ENCODE measurements at regions not wholly inside any gene's neighbourhood (a gene's known extent, or its start where the extent isn't known, plus 50 kb on each side); places are given as distances from the start of the nearest gene placed in this dataset.
"Not testable (repeated sequence)": the region's sequence is repeated elsewhere in the genome, so short reads cannot be mapped to it uniquely, and the experiment has no call there.

DNA sequence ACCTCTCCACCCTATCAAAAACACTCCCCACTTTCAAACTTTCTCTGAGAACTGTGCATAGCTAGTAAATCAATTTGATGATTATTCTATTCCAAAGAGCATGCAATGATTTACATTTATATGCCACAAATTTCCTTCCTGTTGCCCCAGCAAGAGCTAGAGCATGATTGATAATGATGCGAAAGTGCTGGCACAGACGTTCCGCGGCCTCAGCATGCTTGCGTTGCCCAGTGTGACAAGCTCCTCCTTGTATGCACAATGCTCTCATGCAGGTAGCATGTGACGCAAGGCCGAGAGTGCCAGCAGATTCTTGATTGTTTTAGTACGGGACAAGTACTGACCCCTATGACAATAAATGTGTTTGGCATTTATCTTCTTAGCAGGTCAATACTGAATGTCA is 696.3 kb upstream of the SLC35B3 start:
- DNase-seq (ENCODE audit: low read depth, low spot score), result no peak
- H3K9me3 ChIP-seq (ENCODE audit: control insufficient read depth, insufficient read depth, low read length), result no peaks in the 10 kb centered on the region
- TF ChIP-seq, protein P1, sequence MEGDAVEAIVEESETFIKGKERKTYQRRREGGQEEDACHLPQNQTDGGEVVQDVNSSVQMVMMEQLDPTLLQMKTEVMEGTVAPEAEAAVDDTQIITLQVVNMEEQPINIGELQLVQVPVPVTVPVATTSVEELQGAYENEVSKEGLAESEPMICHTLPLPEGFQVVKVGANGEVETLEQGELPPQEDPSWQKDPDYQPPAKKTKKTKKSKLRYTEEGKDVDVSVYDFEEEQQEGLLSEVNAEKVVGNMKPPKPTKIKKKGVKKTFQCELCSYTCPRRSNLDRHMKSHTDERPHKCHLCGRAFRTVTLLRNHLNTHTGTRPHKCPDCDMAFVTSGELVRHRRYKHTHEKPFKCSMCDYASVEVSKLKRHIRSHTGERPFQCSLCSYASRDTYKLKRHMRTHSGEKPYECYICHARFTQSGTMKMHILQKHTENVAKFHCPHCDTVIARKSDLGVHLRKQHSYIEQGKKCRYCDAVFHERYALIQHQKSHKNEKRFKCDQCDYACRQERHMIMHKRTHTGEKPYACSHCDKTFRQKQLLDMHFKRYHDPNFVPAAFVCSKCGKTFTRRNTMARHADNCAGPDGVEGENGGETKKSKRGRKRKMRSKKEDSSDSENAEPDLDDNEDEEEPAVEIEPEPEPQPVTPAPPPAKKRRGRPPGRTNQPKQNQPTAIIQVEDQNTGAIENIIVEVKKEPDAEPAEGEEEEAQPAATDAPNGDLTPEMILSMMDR (IDR thresholded peaks at IDR 0.05; ENCODE audit: low read depth, low read length), result no peak
- ChIA-PET CTCF (no interaction called here), POLR2A (no interaction called here)
- no peak overlapping the region for H3K4me3 ChIP-seq (ENCODE audit: low read depth, low read length)
- no peak overlapping the region for H3K27ac ChIP-seq (ENCODE audit: low read depth, low read length)
- H3K27me3 ChIP-seq (ENCODE audit: control insufficient read depth, insufficient read depth, low read length), result no peaks in the 10 kb centered on the region

DNA sequence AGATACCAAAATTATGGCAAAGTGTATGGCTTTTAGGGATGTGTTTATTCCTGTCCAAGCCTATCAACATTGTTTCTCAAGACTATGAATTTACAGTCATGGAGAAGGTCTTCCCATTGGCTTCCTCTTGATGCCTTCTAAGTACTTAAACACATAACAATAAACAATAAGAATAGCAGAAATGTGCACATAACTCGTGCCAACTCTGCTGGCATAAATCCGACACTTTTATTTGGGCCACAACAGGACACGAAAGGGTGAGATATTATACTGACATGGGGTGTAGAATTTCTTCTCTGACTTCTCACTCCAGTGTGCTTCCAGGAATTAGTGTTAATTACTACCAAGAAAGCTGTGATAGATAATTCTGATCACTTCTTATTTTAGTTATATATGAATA is 695.9 kb upstream of the SLC35B3 start:
- ChIA-PET CTCF (no interaction called here), POLR2A (no interaction called here)
- TF ChIP-seq, protein P1 (IDR thresholded peaks at IDR 0.05; ENCODE audit: low read depth, low read length), result no peak
- H3K27ac ChIP-seq (ENCODE audit: low read depth, low read length), result no peak overlapping the region
- DNase-seq (ENCODE audit: low read depth, low spot score), result no peak
- no peak overlapping the region for H3K4me3 ChIP-seq (ENCODE audit: low read depth, low read length)
- H3K9me3 ChIP-seq (ENCODE audit: control insufficient read depth, insufficient read depth, low read length), result no peaks in the 10 kb centered on the region
- H3K27me3 ChIP-seq (ENCODE audit: control insufficient read depth, insufficient read depth, low read length), result no peaks in the 10 kb centered on the region

DNA sequence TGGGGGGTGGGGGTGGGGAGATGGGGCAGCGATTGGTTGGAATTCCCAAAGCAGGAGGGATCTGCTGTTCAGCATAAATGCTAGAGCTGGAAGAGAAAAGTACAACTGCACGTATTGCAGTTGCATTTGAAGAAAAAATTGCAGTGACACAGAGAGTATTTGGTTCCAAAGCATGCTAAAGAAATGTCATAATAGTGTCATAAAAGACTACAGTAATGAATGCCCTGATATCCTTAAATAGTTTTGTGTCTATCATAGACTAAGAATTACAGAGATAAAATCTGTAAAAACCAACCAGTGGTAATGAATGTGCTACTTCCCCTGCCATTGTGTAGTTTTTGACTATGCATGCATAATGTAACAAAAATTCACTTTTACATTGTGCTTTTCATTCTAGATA is 693.6 kb upstream of the SLC35B3 start:
- TF ChIP-seq, protein P1 (IDR thresholded peaks at IDR 0.05; ENCODE audit: low read depth, low read length), result no peak
- ChIA-PET POLR2A (no interaction called here), CTCF (no interaction called here)
- no peaks in the 10 kb centered on the region for H3K9me3 ChIP-seq (ENCODE audit: control insufficient read depth, insufficient read depth, low read length)
- H3K27ac ChIP-seq (ENCODE audit: low read depth, low read length), result no peak overlapping the region
- no peak overlapping the region for H3K4me3 ChIP-seq (ENCODE audit: low read depth, low read length)
- H3K27me3 ChIP-seq (ENCODE audit: control insufficient read depth, insufficient read depth, low read length), result no peaks in the 10 kb centered on the region
- DNase-seq (ENCODE audit: low read depth, low spot score), result no peak

DNA sequence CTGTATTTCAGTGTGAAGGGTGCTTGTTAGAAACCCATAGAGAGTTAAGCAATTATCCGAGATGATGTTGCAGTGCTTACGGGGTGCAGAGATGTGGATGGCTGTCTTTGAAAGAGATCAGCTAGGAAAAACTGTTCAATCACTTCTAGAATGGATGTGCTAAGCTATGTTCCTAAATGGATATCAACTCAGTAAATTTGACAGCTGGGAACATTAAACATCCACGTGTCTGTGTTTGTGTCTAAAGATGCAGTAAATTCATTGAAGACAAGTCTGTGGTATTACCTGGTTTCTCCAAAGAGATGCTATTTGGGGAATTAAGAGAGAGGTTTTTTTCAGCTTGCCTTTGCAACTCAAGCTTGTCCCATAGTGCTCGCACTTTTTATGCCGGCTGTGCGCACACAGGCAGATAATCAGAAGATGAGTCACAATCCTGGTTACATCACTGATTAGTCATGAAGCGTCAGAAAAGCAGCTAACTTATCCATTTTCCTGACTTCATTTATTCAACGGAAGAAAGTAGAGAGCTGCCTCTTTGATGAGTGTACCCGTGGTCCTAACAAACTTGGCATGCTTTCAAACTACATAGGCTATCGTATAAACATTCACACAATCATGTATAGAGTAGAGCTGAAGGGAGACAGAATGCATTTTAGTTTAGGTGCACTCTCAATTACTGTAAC is 691.7 kb upstream of the SLC35B3 start:
- ChIA-PET POLR2A (interaction anchor here (0.6 to 1.4 kb wide), 2 partner anchors 11 to 1408 kb away, joined by 4 to 7 read pairs; no protein-coding TSS in a partner anchor), CTCF (no interaction called here)
- Histone ChIP-seq H3K27ac (ENCODE audit: low read depth, low read length) (no peak overlapping the region), H3K4me3 (ENCODE audit: low read depth, low read length) (no peak overlapping the region), H3K27me3 (ENCODE audit: control insufficient read depth, insufficient read depth, low read length) (no peaks in the 10 kb centered on the region), H3K9me3 (ENCODE audit: control insufficient read depth, insufficient read depth, low read length) (no peaks in the 10 kb centered on the region)
- TF ChIP-seq, protein P1 (IDR thresholded peaks at IDR 0.05; ENCODE audit: low read depth, low read length), result no peak
- DNase-seq (ENCODE audit: low read depth, low spot score), result peak; percentile 88

DNA sequence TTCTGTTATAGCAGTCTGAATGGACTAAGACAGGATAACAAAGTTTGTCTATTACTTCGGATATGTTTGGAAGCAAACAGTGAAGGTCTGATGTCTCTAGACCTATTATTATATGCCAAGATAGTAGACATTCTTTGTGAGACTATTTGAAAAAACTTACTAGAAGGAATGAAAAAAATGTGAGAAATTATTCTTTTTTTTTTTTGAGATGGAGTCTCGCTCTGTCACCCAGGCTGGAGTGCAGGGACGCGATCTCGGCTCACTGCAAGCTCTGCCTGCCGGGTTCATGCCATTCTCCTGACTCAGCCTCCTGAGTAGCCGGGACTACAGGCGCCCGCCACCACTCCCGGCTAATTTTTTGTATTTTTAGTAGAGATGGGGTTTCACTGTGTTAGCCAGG is 690.7 kb upstream of the SLC35B3 start:
- H3K27me3 ChIP-seq (ENCODE audit: control insufficient read depth, insufficient read depth, low read length); H3K9me3 ChIP-seq (ENCODE audit: control insufficient read depth, insufficient read depth, low read length); H3K27ac ChIP-seq (ENCODE audit: low read depth, low read length); DNase-seq (ENCODE audit: low read depth, low spot score); CTCF ChIA-PET; H3K4me3 ChIP-seq (ENCODE audit: low read depth, low read length): not testable (repeated sequence)
- POLR2A ChIA-PET, result interaction anchor here (1.4 kb wide), 1 partner anchor 10 kb away, joined by 4 read pairs; no protein-coding TSS in a partner anchor
